ENCODE measurements at regions not wholly inside any gene's neighbourhood (a gene's known extent, or its start where the extent isn't known, plus 50 kb on each side); places are given as distances from the start of the nearest gene placed in this dataset.

DNA sequence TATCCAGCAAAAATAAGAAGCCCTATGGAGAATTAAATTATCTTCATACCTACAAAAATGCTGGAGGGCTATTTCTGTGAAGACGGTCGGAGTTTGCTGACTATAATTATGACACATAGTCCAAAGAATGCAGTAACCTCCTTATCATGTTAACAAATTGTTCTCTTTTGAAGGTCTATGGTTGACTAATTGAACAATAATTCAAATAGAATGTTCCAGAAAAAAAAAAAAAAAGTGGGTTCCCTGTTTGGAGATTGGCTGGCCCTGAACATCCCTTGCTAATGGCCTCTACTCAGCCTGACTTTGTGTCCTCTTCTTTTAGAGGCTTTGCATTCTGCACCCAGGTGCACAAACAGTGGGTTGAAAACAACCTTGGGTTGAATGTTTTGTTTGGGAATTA lies 82.8 kb upstream of the CCBE1 start:
- TF ChIP-seq, protein P1, sequence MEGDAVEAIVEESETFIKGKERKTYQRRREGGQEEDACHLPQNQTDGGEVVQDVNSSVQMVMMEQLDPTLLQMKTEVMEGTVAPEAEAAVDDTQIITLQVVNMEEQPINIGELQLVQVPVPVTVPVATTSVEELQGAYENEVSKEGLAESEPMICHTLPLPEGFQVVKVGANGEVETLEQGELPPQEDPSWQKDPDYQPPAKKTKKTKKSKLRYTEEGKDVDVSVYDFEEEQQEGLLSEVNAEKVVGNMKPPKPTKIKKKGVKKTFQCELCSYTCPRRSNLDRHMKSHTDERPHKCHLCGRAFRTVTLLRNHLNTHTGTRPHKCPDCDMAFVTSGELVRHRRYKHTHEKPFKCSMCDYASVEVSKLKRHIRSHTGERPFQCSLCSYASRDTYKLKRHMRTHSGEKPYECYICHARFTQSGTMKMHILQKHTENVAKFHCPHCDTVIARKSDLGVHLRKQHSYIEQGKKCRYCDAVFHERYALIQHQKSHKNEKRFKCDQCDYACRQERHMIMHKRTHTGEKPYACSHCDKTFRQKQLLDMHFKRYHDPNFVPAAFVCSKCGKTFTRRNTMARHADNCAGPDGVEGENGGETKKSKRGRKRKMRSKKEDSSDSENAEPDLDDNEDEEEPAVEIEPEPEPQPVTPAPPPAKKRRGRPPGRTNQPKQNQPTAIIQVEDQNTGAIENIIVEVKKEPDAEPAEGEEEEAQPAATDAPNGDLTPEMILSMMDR (conservative IDR thresholded peaks at IDR 0.05; ENCODE audit: low read depth, low read length): no peak
- Histone ChIP-seq H3K4me3 (IDR thresholded peaks at IDR 0.05; ENCODE audit: insufficient read depth, low read depth, low read length) (no peak overlapping the region), H3K9ac (no peak overlapping the region), H2AFZ (ENCODE audit: low read depth) (no peak overlapping the region), H4K20me1 (ENCODE audit: insufficient read depth) (no peaks in the 10 kb centered on the region), H3K36me3 (ENCODE audit: insufficient read depth) (no peaks in the 10 kb centered on the region), H3K4me2 (no peak overlapping the region), H3K79me2 (ENCODE audit: insufficient read depth, low read depth) (no peaks in the 10 kb centered on the region), H3K27me3 (ENCODE audit: insufficient read depth, low read depth) (no peaks in the 10 kb centered on the region), H3K27ac (no peak overlapping the region), H3K4me1 (ENCODE audit: low read depth, poor library complexity, severe bottlenecking) (no peaks in the 10 kb centered on the region)

DNA sequence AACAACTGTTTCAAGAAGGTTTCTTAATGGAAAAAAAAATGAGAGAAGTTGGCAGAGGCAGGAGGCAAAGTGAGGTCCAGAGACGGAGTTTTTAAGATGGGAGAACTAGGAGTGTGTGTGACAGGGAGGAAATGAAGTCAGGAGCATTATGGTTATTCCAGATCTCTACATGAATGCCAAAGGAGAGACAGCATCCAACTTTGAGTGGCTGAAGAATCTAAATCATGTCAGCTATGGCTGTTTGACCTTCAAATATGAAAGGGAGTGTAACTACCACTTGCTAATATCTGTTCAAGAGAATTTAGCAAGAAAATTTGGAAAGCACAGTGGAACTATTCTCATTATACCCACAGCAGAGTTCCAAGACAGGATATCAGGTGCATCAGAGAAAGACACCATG lies 81.2 kb upstream of the CCBE1 start:
- Histone ChIP-seq H3K4me2 (no peak overlapping the region), H3K4me1 (ENCODE audit: low read depth, poor library complexity, severe bottlenecking) (no peaks in the 10 kb centered on the region), H3K36me3 (ENCODE audit: insufficient read depth) (no peaks in the 10 kb centered on the region), H3K79me2 (ENCODE audit: insufficient read depth, low read depth) (no peaks in the 10 kb centered on the region), H3K27ac (no peak overlapping the region), H3K27me3 (ENCODE audit: insufficient read depth, low read depth) (no peaks in the 10 kb centered on the region), H3K9ac (no peak overlapping the region), H2AFZ (ENCODE audit: low read depth) (no peak overlapping the region), H3K4me3 (IDR thresholded peaks at IDR 0.05; ENCODE audit: insufficient read depth, low read depth, low read length) (no peak overlapping the region), H4K20me1 (ENCODE audit: insufficient read depth) (no peaks in the 10 kb centered on the region)
- TF ChIP-seq, protein P1 (conservative IDR thresholded peaks at IDR 0.05; ENCODE audit: low read depth, low read length): no peak

DNA sequence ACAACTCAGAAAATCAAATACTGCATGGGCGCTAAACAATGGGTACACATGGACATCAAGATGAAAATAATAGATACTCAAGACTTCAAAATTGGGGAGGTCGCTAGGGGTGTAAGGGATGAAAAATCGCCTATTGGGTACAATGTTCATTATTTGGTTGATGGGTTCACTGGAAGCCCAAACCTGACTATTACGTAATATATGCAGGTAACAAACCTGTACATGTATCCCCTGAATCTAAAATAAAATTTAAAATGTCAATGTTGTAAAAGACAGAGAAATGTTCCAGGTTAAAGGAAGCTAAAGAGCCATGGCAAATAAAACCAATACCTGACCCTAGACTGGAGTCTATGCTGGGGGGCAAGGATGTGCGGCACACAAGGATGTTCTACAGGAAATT lies 80.4 kb upstream of the CCBE1 start:
- Histone ChIP-seq H3K36me3 (ENCODE audit: insufficient read depth) (no peaks in the 10 kb centered on the region), H3K27ac (no peak overlapping the region), H3K79me2 (ENCODE audit: insufficient read depth, low read depth) (no peaks in the 10 kb centered on the region), H3K4me1 (ENCODE audit: low read depth, poor library complexity, severe bottlenecking) (no peaks in the 10 kb centered on the region), H3K4me2 (no peak overlapping the region), H4K20me1 (ENCODE audit: insufficient read depth) (no peaks in the 10 kb centered on the region), H3K27me3 (ENCODE audit: insufficient read depth, low read depth) (no peaks in the 10 kb centered on the region), H3K9ac (no peak overlapping the region), H2AFZ (ENCODE audit: low read depth) (no peak overlapping the region), H3K4me3 (IDR thresholded peaks at IDR 0.05; ENCODE audit: insufficient read depth, low read depth, low read length) (no peak overlapping the region)
- TF ChIP-seq, protein P1 (conservative IDR thresholded peaks at IDR 0.05; ENCODE audit: low read depth, low read length): no peak

DNA sequence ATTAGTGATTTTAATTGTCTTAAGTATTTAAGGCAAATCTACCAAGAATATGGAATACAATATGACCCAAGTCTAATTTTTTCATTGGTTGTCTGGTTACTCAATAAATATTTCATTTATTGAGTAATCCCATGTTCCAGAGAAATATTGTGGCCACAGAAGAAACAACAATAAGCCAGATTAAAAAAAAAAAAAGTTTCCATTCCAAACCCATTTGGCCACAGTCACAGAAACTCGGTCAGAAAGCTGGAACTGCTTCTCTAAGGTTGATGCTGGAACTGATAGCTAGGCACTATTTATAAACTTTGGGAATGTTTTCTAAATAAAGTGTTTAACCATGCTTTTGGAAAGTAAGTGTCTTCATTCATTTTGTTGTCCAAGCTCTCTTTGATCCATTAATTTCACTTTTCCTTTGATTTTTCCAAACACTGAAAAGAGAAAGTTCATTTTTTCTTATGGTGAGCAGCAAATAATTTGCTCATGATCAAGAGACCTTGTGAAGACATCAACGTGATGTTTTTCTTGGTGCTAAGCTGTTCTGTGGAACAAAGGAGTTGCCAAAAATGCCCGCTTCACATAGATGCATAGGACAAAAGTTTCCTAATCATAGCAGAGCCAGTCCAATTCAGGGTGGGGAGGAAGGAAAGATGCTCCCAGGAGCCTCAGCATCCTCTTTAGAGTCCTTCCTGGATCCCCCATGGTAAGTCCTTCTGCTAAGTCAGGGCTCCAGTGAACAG lies 72.1 kb upstream of the CCBE1 start:
- Histone ChIP-seq H3K4me1 (ENCODE audit: low read depth, poor library complexity, severe bottlenecking) (no peaks in the 10 kb centered on the region), H3K79me2 (ENCODE audit: insufficient read depth, low read depth) (no peaks in the 10 kb centered on the region), H3K4me3 (IDR thresholded peaks at IDR 0.05; ENCODE audit: insufficient read depth, low read depth, low read length) (no peak overlapping the region), H3K36me3 (ENCODE audit: insufficient read depth) (no peaks in the 10 kb centered on the region), H2AFZ (ENCODE audit: low read depth) (no peak overlapping the region), H3K9ac (no peak overlapping the region), H3K27ac (no peak overlapping the region), H3K4me2 (no peak overlapping the region), H3K27me3 (ENCODE audit: insufficient read depth, low read depth) (no peaks in the 10 kb centered on the region), H4K20me1 (ENCODE audit: insufficient read depth) (no peaks in the 10 kb centered on the region)
- TF ChIP-seq, protein P1 (conservative IDR thresholded peaks at IDR 0.05; ENCODE audit: low read depth, low read length): no peak

Measured in KMS-11 (cell line).